GM18511 (cell line): ENCODE measurements at regions not wholly inside any gene's neighbourhood (a gene's known extent, or its start where the extent isn't known, plus 50 kb on each side); places are given as distances from the start of the nearest gene placed in this dataset.

ENCODE experiments used
- ATAC-seq: cut with Tn5 transposase; IDR thresholded peaks from one replicate; pipeline ENCODE4 v1.9.1; 2021; ENCODE audit warnings: mild to moderate bottlenecking, moderate library complexity; ENCODE audit not compliant: unreplicated experiment

DNA sequence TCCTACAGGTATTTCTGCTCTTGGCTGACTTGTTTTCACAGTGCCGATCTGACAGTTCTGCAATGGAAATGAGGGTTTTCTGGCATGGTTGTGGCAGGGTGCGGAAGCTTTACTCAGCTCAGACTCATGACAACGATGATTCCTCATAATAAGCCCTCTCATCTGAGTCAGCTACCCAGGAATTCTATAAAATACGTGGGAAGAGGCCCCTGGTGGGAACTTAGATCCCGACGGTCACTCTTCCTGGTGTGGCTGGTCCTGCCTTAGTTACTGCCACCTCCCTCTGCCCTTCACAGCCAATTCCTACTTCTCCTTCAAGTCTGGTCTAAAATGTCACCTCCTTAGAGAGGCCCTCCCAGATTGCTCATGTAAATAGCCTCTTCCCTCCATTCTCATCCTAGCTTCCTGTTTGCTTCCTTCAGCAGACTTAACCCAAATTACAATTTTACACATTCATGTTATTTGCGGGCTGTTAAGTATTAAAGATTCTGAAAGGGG, 104.2 kb upstream of the MAP1LC3B2 start:
- no peak for ATAC-seq

DNA sequence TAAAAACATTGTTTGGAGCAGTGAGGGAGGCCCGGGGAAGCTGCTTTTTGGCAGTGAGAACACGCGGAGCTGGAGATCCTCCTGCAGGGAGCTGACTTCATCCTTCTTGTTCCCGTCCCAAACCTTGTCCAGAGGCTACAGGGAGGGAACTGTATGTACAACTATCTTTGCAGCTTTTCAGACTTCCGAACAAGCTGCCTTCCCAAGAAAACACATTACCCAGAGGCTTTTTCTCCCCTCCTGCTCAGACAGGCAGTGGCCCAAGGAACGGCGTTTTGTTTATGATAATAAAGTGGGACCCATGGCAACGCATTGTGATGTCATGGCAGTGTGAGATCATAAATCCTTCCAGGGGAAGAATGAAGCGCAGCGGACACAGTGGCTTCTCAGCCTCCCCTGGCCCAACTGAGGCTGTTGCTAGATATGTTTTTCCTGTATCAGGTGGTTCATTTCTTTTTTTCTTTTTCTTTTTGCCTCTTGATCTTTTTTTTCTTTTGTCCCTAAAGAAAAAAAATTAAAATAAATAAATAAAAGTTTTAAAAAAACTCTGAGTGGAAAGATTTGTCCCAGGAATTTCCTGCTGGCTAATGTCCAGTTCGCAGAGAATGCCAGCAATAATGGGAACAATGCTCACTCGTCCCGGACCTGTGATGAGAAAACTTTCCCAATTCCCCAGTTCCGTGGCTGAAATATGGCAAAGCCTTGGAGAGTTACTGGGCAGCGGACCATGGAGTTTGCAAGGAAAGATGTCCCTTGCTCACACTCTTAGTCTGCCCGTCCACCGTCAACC, 103.4 kb upstream of the MAP1LC3B2 start:
- ATAC-seq: no peak

- ATAC-seq: no peak
Observed at GRCh38 chr12:116456330-116457082, 102.7 kb upstream of the MAP1LC3B2 start.

DNA sequence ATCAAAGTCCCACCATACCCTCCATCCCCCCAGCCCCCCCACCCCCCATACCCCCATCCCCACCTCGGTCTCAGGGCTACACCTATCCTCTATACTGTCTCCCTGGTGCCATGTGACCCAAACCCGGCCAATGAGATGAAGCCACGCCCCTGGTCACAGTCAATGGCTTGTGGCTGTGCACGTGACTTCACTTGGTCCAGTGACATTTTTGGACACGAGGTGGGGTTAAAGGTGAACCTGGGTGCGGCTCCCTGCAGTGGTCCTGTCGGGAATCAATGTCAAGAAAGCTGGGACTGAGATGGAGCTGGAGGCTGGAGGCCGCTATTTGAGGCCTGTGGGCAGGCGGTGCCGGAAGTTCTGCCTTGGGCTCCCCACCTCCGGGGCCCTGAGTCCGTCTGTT, 100.7 kb upstream of the MAP1LC3B2 start:
- ATAC-seq: no peak

DNA sequence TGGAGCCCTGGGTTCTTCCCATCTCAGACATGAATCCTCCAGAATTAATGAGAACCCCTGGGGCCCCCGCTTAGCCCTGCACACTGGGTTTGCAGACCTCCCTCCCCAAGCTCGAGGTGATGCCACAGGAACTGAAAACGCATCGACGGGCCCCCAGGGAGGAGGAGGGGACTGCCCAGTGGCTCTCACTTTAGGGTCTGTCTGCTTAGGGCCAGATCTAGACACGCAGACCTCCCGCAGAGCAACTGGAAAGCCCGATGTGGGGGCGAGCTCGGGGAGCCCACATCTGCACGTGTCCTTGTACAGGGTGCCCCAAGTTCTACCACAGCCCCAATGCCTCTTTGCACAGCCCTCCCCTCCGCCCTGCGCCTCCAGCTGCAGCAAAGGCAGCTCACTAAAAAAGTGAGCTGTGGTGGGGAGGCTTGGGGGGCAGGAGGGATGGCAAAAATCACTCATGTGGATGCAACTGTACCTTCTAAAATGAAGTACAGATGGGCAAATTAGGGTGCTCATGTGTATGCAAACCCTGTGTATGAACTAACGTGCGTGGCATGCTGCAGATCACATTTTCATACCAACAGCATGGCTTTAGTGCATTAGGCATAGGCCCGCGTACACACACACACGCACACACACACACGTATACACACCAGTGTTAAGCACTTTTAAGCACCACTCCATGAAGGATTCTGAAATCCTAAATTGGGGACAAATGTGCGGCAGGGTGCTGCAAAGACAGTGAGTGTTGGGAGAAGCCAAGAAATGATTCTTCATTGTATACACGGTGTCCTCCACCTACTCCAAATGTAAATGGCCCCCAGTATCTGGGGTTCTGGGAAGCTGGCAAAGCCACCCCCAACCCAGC, 99.9 kb upstream of the MAP1LC3B2 start:
- ATAC-seq: no peak

GRCh38 chr12:116459916-116460663, 99.1 kb upstream of the MAP1LC3B2 start:
- no peak for ATAC-seq

DNA sequence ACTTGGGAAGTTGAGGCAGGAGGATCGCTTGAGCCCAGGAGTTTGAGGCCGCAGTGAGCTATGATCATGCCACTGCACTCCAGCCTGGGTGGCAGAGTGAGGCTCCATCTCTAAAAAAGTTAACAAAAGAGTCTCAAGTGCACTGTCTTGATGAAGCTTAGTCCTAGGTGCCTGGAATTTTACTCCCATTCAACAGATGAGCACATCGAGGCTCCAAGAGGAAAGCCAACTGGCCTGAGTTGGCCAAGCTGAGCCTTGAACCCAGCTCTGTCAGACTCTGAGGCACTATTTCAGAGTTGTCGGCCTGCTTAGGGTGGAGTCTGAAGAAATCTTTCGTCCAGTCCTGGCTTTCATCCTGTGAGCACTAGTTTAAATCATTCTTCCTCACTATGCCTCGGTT, 98.1 kb upstream of the MAP1LC3B2 start:
- ATAC-seq: no peak

DNA sequence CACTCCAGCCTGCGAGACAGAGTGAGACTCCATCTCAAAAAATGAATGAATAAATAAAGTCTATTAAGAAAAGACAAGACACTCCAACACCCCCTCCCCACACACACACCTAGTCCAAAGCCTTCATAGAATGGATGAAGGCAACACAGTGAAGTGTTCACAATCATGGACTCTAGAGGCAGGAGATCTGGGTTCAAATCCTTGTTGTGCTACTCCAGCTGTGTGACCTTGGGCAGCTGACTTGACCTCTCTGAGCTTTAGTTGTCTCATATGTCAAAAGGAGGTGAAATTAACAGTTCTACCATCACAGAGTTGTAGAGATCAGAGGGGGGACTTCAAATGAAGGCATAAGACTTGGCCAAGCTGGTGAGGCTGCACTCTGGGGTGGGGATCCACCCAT, 95.8 kb upstream of the MAP1LC3B2 start:
- ATAC-seq: no peak

- ATAC-seq: no peak
Observed at GRCh38 chr12:116465407-116465806, 93.8 kb upstream of the MAP1LC3B2 start.

GRCh38 chr12:116465856-116466255, 93.3 kb upstream of the MAP1LC3B2 start:
- ATAC-seq: no peak

GRCh38 chr12:116466536-116466935, 92.6 kb upstream of the MAP1LC3B2 start:
- no peak for ATAC-seq

DNA sequence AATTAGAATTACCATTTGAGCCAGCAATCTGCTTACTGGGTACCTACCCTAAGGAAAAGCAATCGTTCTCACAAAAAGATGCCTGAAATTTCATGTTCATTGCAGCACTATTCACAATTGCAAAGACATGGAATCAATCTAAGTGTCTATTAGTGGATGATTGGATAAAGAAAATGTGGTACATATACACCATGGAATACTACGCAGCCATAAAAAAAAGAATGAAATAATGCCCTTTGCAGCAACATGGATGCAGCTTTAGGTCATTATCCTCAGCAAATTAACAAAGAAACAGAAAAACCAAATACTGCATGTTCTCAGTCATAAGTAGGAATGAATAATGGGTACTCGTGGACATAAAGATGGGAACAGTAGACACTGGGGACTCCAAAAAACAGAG, 89.8 kb upstream of the MAP1LC3B2 start:
- ATAC-seq: no peak

DNA sequence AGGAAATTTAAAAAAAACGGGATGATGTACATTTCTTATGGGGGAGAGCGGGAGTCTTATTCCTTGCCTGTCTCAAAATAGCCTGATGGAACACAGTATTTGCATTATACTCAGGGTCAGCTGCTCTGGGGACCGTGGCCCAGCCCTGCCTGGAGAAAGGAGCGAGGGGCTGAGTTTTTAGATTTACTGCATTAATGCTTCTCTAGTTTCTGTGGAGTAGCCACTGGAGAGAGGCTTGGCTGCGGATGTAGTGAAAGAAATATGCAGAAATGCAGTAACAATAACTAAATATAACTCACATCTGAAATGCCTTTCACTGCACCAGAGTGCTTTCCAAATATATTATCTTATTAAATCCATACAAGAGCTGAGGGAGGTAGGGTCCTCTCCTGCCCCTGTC, 87.6 kb upstream of the MAP1LC3B2 start:
- ATAC-seq: no peak

GRCh38 chr12:116472193-116472592, 87.0 kb upstream of the MAP1LC3B2 start:
- ATAC-seq: no peak

DNA sequence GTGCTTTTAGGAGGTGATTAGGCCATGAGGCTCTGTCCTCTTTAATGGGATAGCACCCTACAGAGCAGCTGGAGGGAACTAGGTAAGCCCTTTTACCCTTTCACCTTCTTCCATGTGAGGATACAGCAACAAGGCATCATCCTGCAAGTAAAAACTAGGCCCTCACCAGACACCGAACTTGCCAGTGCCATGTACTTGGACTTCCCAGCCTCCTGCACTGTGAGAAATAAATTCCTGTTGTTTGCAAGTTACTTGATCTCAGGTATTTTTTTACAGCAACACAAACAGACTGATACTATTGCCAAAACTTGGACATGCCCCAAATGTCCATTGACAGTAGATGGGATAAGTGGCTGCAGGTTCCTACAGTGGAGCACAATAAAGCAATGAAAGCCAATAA, 85.8 kb upstream of the MAP1LC3B2 start:
- ATAC-seq: no peak

GRCh38 chr12:116474331-116474730, 84.8 kb upstream of the MAP1LC3B2 start:
- no peak for ATAC-seq

GRCh38 chr12:116474899-116475298, 84.3 kb upstream of the MAP1LC3B2 start:
- no peak for ATAC-seq

- no peak for ATAC-seq
Observed at GRCh38 chr12:116476227-116476822, 82.9 kb upstream of the MAP1LC3B2 start.

DNA sequence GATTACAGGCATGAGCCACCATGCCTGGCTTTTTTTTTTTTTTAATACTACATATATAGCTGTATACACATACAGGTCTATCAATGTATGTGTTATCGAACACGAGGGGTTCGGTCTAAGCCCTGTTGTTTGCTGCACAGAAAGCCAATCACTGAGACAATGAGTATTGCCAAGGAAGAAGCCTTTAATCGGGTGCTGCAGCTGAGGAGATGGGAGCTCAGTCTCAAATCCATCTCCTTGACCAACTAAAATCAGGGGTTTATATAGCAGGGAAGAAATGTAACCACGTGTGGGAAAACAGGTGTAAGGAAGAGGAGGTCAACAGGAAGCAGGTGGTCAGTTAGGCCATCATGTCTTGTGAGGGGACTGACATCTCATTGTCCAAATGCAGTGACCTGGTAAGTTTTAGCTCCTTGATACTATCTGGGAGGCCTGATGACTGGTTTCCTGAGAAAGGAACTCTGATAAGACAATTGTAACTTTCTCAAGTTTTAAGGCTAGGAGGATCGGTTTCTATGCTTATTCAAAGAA, 80.9 kb upstream of the MAP1LC3B2 start:
- ATAC-seq: no peak
